H9 (cell line): ENCODE measurements at regions not wholly inside any gene's neighbourhood (a gene's known extent, or its start where the extent isn't known, plus 50 kb on each side); places are given as distances from the start of the nearest gene placed in this dataset.

Experiments
- DNase-seq: peaks from one replicate; pipeline ENCODE4 v3.0.0-alpha.2; 2017
- H2AFZ ChIP-seq: one replicate; pipeline ENCODE4 v1.6.1; 2013; ENCODE audit warnings: mild to moderate bottlenecking, low read length, control low read depth, moderate library complexity
- H2AK5ac ChIP-seq: 2 replicates; pipeline ENCODE4 v1.6.1; 2013; ENCODE audit warnings: low read length, control low read depth, mixed read lengths; ENCODE audit not compliant: insufficient read length
- H2BK120ac ChIP-seq: one replicate; pipeline ENCODE4 v1.6.1; 2013; ENCODE audit warnings: low read depth, mild to moderate bottlenecking, low read length, control low read depth, inconsistent platforms; ENCODE audit not compliant: poor library complexity, severe bottlenecking
- H2BK12ac ChIP-seq: 2 replicates; pipeline ENCODE4 v1.6.1; 2013; ENCODE audit warnings: low read length, control low read depth, mixed read lengths, low read depth; ENCODE audit not compliant: insufficient read length
- H2BK15ac ChIP-seq: 2 replicates; pipeline ENCODE4 v1.6.1; 2013; ENCODE audit warnings: low read depth, low read length, control low read depth
- H2BK20ac ChIP-seq: one replicate; pipeline ENCODE4 v1.6.1; 2013; ENCODE audit warnings: low read depth, mild to moderate bottlenecking, low read length, control low read depth, inconsistent platforms; ENCODE audit not compliant: poor library complexity, severe bottlenecking
- H2BK5ac ChIP-seq: 2 replicates; pipeline ENCODE4 v1.6.1; 2013; ENCODE audit warnings: low read length, control low read depth, mixed read lengths; ENCODE audit not compliant: insufficient read length
- H3K14ac ChIP-seq: 2 replicates; pipeline ENCODE4 v1.6.1; 2013; ENCODE audit warnings: low read length, control low read depth; ENCODE audit not compliant: insufficient read depth
- H3K18ac ChIP-seq: 2 replicates; pipeline ENCODE4 v1.6.1; 2013; ENCODE audit warnings: low read depth, mild to moderate bottlenecking, mixed read lengths, low read length, control low read depth; ENCODE audit not compliant: insufficient read length
- H3K23ac ChIP-seq: 2 replicates; pipeline ENCODE4 v1.6.1; 2013; ENCODE audit warnings: low read length, control low read depth, mixed read lengths, low read depth; ENCODE audit not compliant: insufficient read length
- H3K23me2 ChIP-seq: 2 replicates; pipeline ENCODE4 v1.6.1; 2013; ENCODE audit warnings: low read depth, mild to moderate bottlenecking, mixed read lengths, low read length, control low read depth; ENCODE audit not compliant: insufficient read length, poor library complexity, severe bottlenecking
- H3K27ac ChIP-seq: 2 replicates; pipeline ENCODE4 v1.5.1; 2013; ENCODE audit warnings: low read length, control low read depth, mixed read lengths, low read depth; ENCODE audit not compliant: insufficient read length
- H3K27me3 ChIP-seq: 2 replicates; pipeline ENCODE4 v1.6.1; 2013; ENCODE audit warnings: low read length, control low read depth, inconsistent platforms; ENCODE audit not compliant: insufficient read depth
- H3K4ac ChIP-seq: 2 replicates; pipeline ENCODE4 v1.6.1; 2013; ENCODE audit warnings: low read depth, mild to moderate bottlenecking, control low read depth, inconsistent platforms, low read length, moderate library complexity
- H3K4me1 ChIP-seq: 2 replicates; pipeline ENCODE4 v1.6.1; 2013; ENCODE audit warnings: low read length, control low read depth, inconsistent platforms; ENCODE audit not compliant: insufficient read depth
- H3K4me2 ChIP-seq: 2 replicates; pipeline ENCODE4 v1.6.1; 2013; ENCODE audit warnings: low read length, control low read depth, mixed read lengths; ENCODE audit not compliant: insufficient read length, insufficient read depth
- H3K56ac ChIP-seq: 2 replicates; pipeline ENCODE4 v1.6.1; 2013; ENCODE audit warnings: low read depth, mild to moderate bottlenecking, mixed read lengths, low read length, control low read depth; ENCODE audit not compliant: insufficient read length
- H3K79me1 ChIP-seq: 2 replicates; pipeline ENCODE4 v1.6.1; 2013; ENCODE audit warnings: low read depth, mild to moderate bottlenecking, moderate library complexity, low read length, control low read depth, inconsistent platforms; ENCODE audit not compliant: insufficient read depth, poor library complexity, severe bottlenecking
- H3K79me2 ChIP-seq: 2 replicates; pipeline ENCODE4 v1.6.1; 2013; ENCODE audit warnings: low read length, control low read depth, inconsistent platforms; ENCODE audit not compliant: insufficient read depth
- H3K9ac ChIP-seq: 2 replicates; pipeline ENCODE4 v1.6.1; 2013; ENCODE audit warnings: low read length, control low read depth, mixed read lengths; ENCODE audit not compliant: insufficient read length; ENCODE audit errors: extremely low read depth
- H3K9me3 ChIP-seq: one replicate; pipeline ENCODE4 v1.6.1; 2013; ENCODE audit warnings: low read depth, low read length, inconsistent platforms; ENCODE audit not compliant: control insufficient read depth
- H3T11ph ChIP-seq: one replicate; pipeline ENCODE4 v1.6.1; 2013; ENCODE audit warnings: mild to moderate bottlenecking, low read length, control low read depth, inconsistent platforms
- H4K20me1 ChIP-seq: one replicate; pipeline ENCODE4 v1.6.1; 2013; ENCODE audit not compliant: control insufficient read depth, insufficient read length, insufficient read depth
- H4K5ac ChIP-seq: 2 replicates; pipeline ENCODE4 v1.6.1; 2013; ENCODE audit warnings: low read depth, mild to moderate bottlenecking, mixed read lengths, low read length, control low read depth; ENCODE audit not compliant: insufficient read length
- H4K8ac ChIP-seq: replicated peaks from 2 replicates; pipeline ENCODE4 v1.6.1; 2013; ENCODE audit warnings: low read length, control low read depth, mixed read lengths, low read depth; ENCODE audit not compliant: insufficient read length
- H4K91ac ChIP-seq: 2 replicates; pipeline ENCODE4 v1.6.1; 2013; ENCODE audit warnings: low read depth, mild to moderate bottlenecking, moderate library complexity, mixed read lengths, low read length, control low read depth; ENCODE audit not compliant: insufficient read length
- H3K27ac Mint-ChIP-seq, 3 experiments: 2 replicates in 2 of 3; 3 replicates in 1 of 3; pipeline ENCODE4 v1.8.0; 2020 to 2021; ENCODE audit warnings: mixed read lengths in 3 of 3, mild to moderate bottlenecking in 1 of 3, moderate library complexity in 1 of 3
- H3K27me3 Mint-ChIP-seq: 2 replicates; pipeline ENCODE4 v1.8.0; 2021; ENCODE audit warnings: low read depth, mild to moderate bottlenecking, moderate library complexity, mixed read lengths
- H3K36me3 Mint-ChIP-seq, 3 experiments: 2 replicates in 2 of 3; 3 replicates in 1 of 3; pipeline ENCODE4 v1.8.0; 2020 to 2021; ENCODE audit warnings: low read depth in 3 of 3, mixed read lengths in 3 of 3; ENCODE audit not compliant: insufficient read depth in 1 of 3
- H3K4me1 Mint-ChIP-seq, 2 experiments: 2 replicates each; pipeline ENCODE4 v1.8.0; 2020; ENCODE audit warnings: mixed read lengths in 2 of 2
- H3K4me3 Mint-ChIP-seq, 2 experiments: 2 replicates in 1 of 2; 3 replicates in 1 of 2; pipeline ENCODE4 v1.8.0; 2020 to 2021; ENCODE audit warnings: mild to moderate bottlenecking in 2 of 2, mixed read lengths in 2 of 2, moderate library complexity in 1 of 2
- H3K9me3 Mint-ChIP-seq, 2 experiments: 2 replicates in 1 of 2; 3 replicates in 1 of 2; pipeline ENCODE4 v1.8.0; 2020; ENCODE audit warnings: mild to moderate bottlenecking in 2 of 2, mixed read lengths in 2 of 2, moderate library complexity in 1 of 2
- WGBS: extraction: QIAGEN DNeasy Blood & Tissue Kit; methylation state at CpG from one replicate; pipeline ENCODE4 v1.1.7; 2013; ENCODE audit warnings: missing lambda C conversion rate, low lambda C conversion rate, mixed read lengths; ENCODE audit not compliant: insufficient read length; ENCODE audit errors: extremely low coverage; 5-methylcytosine and 5-hydroxymethylcytosine counted together
- TF ChIP-seq, protein P1 (sequence below): fragments of 200-600 bp; sonication (generic); conservative IDR thresholded peaks from 3 replicates; pipeline ENCODE4 v1.8.0; 2021; ENCODE audit warnings: antibody characterized with exemption, mild to moderate bottlenecking

DNA sequence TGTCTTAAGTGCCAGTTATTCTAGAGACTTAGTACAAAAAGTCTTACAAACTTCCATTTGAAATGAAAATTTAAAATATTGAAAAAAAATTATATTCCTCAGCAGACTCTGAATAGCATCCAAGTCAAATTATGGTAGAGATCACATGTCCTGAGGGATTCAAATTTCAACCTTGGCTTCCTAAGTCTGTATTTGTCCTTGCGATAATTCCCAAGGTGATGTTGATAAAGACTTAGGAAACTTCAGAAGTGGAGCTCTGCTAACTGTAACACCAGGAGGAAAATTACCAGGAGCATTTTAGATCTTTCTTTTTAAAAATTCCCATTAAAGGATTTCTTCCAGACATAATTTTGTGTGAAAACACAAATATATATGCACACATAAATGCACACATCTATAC, 178.3 kb downstream of the IPO8 start:
- Histone ChIP-seq H2AFZ (no peak overlapping the region), H3T11ph (no peak overlapping the region), H2BK120ac (no peak overlapping the region), H4K8ac (no peak overlapping the region), H3K23ac (no peak overlapping the region), H3K4me1 (no peaks in the 10 kb centered on the region), H3K9ac (no peak overlapping the region), H3K79me2 (no peaks in the 10 kb centered on the region), H3K14ac (no peak overlapping the region), H2BK12ac (no peak overlapping the region), H3K9me3 (no peaks in the 10 kb centered on the region), H3K4me2 (no peak overlapping the region), H3K18ac (no peak overlapping the region), H2BK20ac (no peak overlapping the region), H4K20me1 (no peaks in the 10 kb centered on the region), H2AK5ac (no peak overlapping the region), H3K56ac (no peak overlapping the region), H3K4ac (no peak overlapping the region), H4K91ac (no peak overlapping the region), H3K79me1 (no peaks in the 10 kb centered on the region), H3K27ac (no peak overlapping the region), H3K27me3 (no peaks in the 10 kb centered on the region), H2BK15ac (no peak overlapping the region), H3K23me2 (no peaks in the 10 kb centered on the region), H4K5ac (no peak overlapping the region), H2BK5ac (no peak overlapping the region)
- peaks cover 0 to 2% (median 0%) of the 10 kb centered on the region in 3 experiments; a peak in 1 of 7 replicates for H3K36me3 Mint-ChIP-seq
- TF ChIP-seq, protein P1, sequence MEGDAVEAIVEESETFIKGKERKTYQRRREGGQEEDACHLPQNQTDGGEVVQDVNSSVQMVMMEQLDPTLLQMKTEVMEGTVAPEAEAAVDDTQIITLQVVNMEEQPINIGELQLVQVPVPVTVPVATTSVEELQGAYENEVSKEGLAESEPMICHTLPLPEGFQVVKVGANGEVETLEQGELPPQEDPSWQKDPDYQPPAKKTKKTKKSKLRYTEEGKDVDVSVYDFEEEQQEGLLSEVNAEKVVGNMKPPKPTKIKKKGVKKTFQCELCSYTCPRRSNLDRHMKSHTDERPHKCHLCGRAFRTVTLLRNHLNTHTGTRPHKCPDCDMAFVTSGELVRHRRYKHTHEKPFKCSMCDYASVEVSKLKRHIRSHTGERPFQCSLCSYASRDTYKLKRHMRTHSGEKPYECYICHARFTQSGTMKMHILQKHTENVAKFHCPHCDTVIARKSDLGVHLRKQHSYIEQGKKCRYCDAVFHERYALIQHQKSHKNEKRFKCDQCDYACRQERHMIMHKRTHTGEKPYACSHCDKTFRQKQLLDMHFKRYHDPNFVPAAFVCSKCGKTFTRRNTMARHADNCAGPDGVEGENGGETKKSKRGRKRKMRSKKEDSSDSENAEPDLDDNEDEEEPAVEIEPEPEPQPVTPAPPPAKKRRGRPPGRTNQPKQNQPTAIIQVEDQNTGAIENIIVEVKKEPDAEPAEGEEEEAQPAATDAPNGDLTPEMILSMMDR = no peak
- no CpG with 5 or more reads among the region's 1 CpG for WGBS
- no peak overlapping the region for H3K4me3 Mint-ChIP-seq
- H3K27ac Mint-ChIP-seq = no peak overlapping the region
- H3K4me1 Mint-ChIP-seq = peaks cover 10 to 13% of the 10 kb centered on the region in 2 experiments
- peaks cover 2 to 3% of the 10 kb centered on the region in 2 experiments; a peak in 2 of 5 replicates for H3K9me3 Mint-ChIP-seq
- no peaks in the 10 kb centered on the region for H3K27me3 Mint-ChIP-seq
- no peak for DNase-seq
